Ishikawa (cell line): ENCODE measurements at regions not wholly inside any gene's neighbourhood (a gene's known extent, or its start where the extent isn't known, plus 50 kb on each side); places are given as distances from the start of the nearest gene placed in this dataset.

Experiments used
- CEBPB ChIP-seq: IDR thresholded peaks from 2 replicates; pipeline ENCODE4 v1.6.1; 2012
- CREB1 ChIP-seq: IDR thresholded peaks from 2 replicates; pipeline ENCODE4 v1.6.1; 2012; ENCODE audit warnings: low read depth
- EP300 ChIP-seq: IDR thresholded peaks from 2 replicates; pipeline ENCODE4 v1.6.1; 2012; ENCODE audit warnings: borderline replicate concordance
- FOXM1 ChIP-seq: IDR thresholded peaks from 2 replicates; pipeline ENCODE4 v1.6.1; 2012; ENCODE audit warnings: low read depth, borderline replicate concordance
- MAX ChIP-seq: IDR thresholded peaks from 2 replicates; pipeline ENCODE4 v1.6.1; 2012
- RAD21 ChIP-seq: IDR thresholded peaks from 2 replicates; pipeline ENCODE4 v1.6.1; 2012; ENCODE audit warnings: low read depth
- REST ChIP-seq: IDR thresholded peaks from 2 replicates; pipeline ENCODE4 v1.6.1; 2012; ENCODE audit warnings: low read depth, mild to moderate bottlenecking
- TAF1 ChIP-seq: IDR thresholded peaks from 2 replicates; pipeline ENCODE4 v1.6.1; 2012; ENCODE audit warnings: low read depth, mild to moderate bottlenecking
- TCF12 ChIP-seq: IDR thresholded peaks from 2 replicates; pipeline ENCODE4 v1.6.1; 2012; ENCODE audit warnings: low read depth
- TEAD4 ChIP-seq: IDR thresholded peaks from 2 replicates; pipeline ENCODE4 v1.6.1; 2012
- USF1 ChIP-seq: IDR thresholded peaks from 2 replicates; pipeline ENCODE4 v1.6.1; 2012
- ZBTB7A ChIP-seq: IDR thresholded peaks from 2 replicates; pipeline ENCODE4 v1.6.1; 2012; ENCODE audit warnings: low read depth

- TF ChIP-seq TEAD4: no peak
- no peak for TF ChIP-seq EP300
- no peak for TF ChIP-seq REST
- no peak for TF ChIP-seq MAX
- no peak for TF ChIP-seq TCF12
- TF ChIP-seq CEBPB: no peak
- no peak for TF ChIP-seq ZBTB7A
- TF ChIP-seq USF1: no peak
- no peak for TF ChIP-seq TAF1
- TF ChIP-seq FOXM1: no peak
- no peak for TF ChIP-seq CREB1
- TF ChIP-seq RAD21: no peak
Measured at GRCh38 chr5:113896789-113897188, 383.3 kb downstream of the YTHDC2 start.
